GM06990 (cell line): ENCODE measurements at regions not wholly inside any gene's neighbourhood (a gene's known extent, or its start where the extent isn't known, plus 50 kb on each side); places are given as distances from the start of the nearest gene placed in this dataset.

Source experiments
- DNase-seq: peaks from one replicate; pipeline ENCODE4 v3.0.0-alpha.2; 2011; ENCODE audit not compliant: insufficient read length; ENCODE audit errors: extremely low read depth
- H3K27me3 ChIP-seq: replicated peaks from 2 replicates; pipeline ENCODE4 v1.6.0; 2011; ENCODE audit warnings: low read length; ENCODE audit not compliant: control insufficient read depth, insufficient read depth
- H3K36me3 ChIP-seq: 2 replicates; pipeline ENCODE4 v1.5.1; 2011; ENCODE audit warnings: low read length; ENCODE audit not compliant: control insufficient read depth, insufficient read depth
- H3K4me3 ChIP-seq: replicated peaks from 2 replicates; pipeline ENCODE4 v1.5.1; 2011; ENCODE audit warnings: low read depth, mild to moderate bottlenecking, control low read depth, low read length
- TF ChIP-seq, protein P1 (sequence below): IDR thresholded peaks from 2 replicates; pipeline ENCODE4 v1.5.1; 2011; ENCODE audit warnings: low read length, control low read depth, mild to moderate bottlenecking, inconsistent platforms; ENCODE audit not compliant: insufficient read depth, poor library complexity, severe bottlenecking

DNA sequence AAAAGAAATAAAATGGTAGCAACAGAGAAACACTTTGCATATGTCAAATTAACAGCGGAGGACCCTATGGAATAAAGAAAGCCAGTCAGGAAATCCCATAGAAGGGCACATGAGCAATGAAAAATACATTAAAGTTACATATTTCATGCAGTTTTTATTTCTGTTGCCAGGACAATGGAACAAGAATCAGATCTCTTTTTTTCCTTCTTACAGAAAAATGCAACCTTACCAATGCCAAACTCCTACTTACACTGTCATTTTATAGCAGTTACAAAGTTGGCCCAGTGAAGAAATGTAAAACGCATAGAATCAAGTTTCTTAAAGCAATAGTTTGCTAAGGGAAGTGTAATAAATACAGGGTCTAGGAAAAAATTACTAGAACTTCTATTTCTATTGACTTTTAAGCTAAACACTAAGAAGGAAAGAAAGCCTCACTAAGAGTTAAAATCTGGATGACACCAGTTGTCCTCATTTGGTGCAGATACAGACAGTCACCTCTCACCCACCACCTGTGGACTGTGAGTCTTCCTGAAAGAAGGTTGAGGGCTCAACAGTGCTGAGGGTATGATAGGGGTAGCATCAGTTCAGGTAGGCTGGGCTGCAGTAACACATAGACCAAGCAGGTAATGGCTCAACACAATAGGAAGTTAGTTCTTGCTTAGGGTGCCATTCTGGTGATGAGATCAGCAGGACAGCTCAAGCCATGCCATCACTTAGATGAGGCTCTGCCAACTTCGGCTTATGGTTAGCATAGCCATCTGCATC lies 224.6 kb downstream of the ANAPC10 start:
- no peak overlapping the region for H3K4me3 ChIP-seq
- no peaks in the 10 kb centered on the region for H3K27me3 ChIP-seq
- no peaks in the 10 kb centered on the region for H3K36me3 ChIP-seq
- TF ChIP-seq, protein P1, sequence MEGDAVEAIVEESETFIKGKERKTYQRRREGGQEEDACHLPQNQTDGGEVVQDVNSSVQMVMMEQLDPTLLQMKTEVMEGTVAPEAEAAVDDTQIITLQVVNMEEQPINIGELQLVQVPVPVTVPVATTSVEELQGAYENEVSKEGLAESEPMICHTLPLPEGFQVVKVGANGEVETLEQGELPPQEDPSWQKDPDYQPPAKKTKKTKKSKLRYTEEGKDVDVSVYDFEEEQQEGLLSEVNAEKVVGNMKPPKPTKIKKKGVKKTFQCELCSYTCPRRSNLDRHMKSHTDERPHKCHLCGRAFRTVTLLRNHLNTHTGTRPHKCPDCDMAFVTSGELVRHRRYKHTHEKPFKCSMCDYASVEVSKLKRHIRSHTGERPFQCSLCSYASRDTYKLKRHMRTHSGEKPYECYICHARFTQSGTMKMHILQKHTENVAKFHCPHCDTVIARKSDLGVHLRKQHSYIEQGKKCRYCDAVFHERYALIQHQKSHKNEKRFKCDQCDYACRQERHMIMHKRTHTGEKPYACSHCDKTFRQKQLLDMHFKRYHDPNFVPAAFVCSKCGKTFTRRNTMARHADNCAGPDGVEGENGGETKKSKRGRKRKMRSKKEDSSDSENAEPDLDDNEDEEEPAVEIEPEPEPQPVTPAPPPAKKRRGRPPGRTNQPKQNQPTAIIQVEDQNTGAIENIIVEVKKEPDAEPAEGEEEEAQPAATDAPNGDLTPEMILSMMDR = no peak
- DNase-seq = no peak

DNA sequence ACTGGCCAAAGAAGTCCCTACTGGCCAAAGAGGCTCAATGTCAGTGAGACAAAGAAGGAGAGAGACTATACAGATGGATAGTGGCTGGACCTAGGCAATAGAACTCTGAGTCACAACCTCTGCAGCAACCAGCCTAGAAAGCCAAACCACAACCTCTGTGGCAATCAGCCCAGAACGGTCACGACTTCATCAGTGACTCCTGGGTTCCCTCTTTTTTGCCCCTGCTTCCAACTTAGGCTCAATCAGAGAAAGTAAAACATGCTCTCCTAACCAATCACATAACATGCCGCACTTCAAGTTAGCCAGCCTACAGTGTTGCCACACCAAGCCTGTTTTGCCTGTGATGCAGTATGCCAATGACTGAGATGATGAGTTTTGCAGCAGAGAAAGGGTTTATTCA lies 203.4 kb downstream of the ANAPC10 start:
- Histone ChIP-seq H3K4me3 (no peak overlapping the region), H3K36me3 (no peaks in the 10 kb centered on the region), H3K27me3 (no peaks in the 10 kb centered on the region)
- TF ChIP-seq, protein P1 = no peak
- DNase-seq = no peak

DNA sequence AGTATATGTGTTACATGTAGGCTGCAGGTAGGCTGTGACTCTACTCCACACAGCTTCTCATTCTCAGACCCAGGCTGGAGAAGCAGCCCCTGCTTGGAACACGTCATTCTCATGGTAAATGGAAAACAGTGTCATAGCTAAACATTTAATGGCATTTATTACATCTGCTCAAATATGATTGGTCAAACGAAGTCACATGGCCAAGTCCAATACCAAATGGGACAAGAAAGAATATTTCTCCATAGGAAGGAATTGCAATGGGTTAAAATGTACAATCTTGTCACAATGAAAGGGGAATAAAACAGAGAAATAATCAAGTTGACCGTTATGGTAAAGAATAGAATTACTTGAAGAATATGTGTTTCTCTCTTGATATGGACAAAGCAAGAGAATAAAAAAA lies 198.6 kb downstream of the ANAPC10 start:
- no peak for DNase-seq
- Histone ChIP-seq H3K4me3 (no peak overlapping the region), H3K36me3 (no peaks in the 10 kb centered on the region), H3K27me3 (no peaks in the 10 kb centered on the region)
- TF ChIP-seq, protein P1 = no peak

DNA sequence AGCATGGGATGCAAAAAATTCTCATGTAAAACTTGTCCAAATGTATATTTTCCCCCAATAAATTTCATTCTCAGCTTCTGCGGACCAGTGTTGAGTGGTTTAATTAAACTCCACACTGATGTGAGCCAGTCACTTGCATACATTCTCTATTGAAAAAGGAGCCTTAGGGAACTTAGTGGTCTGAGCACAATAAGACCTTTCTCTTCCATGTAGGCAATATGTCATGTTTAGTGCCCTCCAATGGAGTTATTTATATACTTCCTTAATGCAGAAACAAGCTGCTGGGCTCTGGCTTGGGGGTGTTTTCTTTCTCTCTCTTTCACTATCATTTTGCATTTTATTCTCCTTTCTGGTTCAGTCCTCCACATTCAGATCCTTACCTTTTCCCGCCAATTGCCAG lies 196.9 kb downstream of the ANAPC10 start:
- no peaks in the 10 kb centered on the region for H3K36me3 ChIP-seq
- H3K4me3 ChIP-seq = no peak overlapping the region
- TF ChIP-seq, protein P1 = no peak
- no peak for DNase-seq
- H3K27me3 ChIP-seq = no peaks in the 10 kb centered on the region

DNA sequence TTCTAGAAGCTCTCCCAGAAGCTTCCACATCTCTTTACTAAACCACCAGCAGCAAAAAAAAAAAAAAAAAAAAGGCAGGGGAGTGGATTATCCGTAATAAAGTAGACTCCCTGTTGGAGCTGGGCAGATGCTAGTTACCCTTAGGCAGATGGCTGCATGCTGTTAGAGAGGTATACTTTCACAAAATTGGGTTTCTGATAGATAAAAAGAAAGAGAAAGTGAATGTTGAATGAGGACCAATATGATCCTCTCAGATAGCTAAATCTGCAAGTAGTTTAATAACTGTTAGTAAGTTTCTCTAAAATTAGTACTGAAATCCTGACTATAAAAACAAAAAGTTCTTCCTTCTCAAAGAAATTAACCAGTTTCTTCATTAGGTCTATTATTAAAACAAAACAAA lies 195.4 kb downstream of the ANAPC10 start:
- TF ChIP-seq, protein P1 = no peak
- no peak for DNase-seq
- H3K27me3 ChIP-seq = no peaks in the 10 kb centered on the region
- H3K36me3 ChIP-seq = no peaks in the 10 kb centered on the region
- H3K4me3 ChIP-seq = no peak overlapping the region
